SH-SY5Y (cell line): ENCODE measurements at regions not wholly inside any gene's neighbourhood (a gene's known extent, or its start where the extent isn't known, plus 50 kb on each side); places are given as distances from the start of the nearest gene placed in this dataset.

Source experiments
- GATA2 ChIP-seq: IDR thresholded peaks from 2 replicates; pipeline ENCODE4 v1.6.1; 2011; ENCODE audit warnings: mild to moderate bottlenecking, low read depth, low read length
- GATA3 ChIP-seq: IDR thresholded peaks from 2 replicates; pipeline ENCODE4 v1.6.1; 2011; ENCODE audit warnings: low read depth, mild to moderate bottlenecking, low read length, moderate library complexity

DNA sequence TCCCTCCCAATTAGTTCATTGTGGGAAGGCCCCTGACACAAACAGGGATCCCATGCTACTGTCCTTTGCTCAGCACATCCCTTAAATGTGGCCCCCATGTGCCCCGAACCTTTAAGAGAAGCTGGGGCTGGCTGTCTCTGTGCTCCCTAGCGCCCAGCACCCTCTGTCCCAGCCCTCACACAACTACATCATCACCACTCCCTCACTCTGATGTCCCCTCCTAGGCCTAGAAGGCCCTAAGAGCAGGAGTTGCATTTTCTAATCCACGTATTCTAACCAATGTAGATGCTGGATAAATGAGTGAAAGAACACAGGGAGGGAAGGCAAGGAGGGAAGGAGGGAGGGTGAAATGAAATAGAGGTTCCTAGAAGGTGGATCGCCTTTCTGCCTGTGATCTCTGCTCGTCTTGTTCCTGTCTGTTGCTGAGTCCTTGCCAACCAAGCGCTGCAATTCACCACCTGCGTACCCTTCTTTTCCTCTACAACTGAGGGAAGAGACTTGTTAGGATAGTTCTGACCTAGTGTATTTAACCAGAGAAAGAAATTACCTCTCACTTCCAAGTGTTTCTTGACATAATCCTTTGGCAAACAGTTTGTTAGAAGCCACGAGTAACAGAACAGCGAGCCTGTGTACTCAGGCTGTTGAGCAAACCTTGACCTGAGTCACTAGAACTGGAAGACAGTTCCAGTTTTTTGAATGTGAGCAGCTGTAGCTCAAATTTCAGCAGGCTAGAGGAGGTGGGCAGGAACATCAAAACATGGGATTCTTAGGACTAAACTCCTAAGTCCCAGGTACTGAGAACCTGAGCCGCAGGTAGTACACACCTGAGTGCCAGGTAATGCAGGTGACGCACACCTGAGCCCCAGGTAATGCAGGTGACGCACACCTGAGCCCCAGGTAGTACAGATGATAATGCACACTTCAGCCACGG, 181.5 kb upstream of the ID2 start:
- no peak for TF ChIP-seq GATA2
- TF ChIP-seq GATA3, result no peak
